Adrenal gland (tissue), 9 donors: ENCODE measurements at regions not wholly inside any gene's neighbourhood (a gene's known extent, or its start where the extent isn't known, plus 50 kb on each side); places are given as distances from the start of the nearest gene placed in this dataset.

Experiments
- DNase-seq, 7 donors: peaks; one replicate each; pipeline ENCODE4 v3.0.0-alpha.2; 2019 to 2020
- H3K27ac ChIP-seq, 5 donors: fragments of 200-600 bp; sonication (generic) in 4 of 5; 1 replicate in 3 of 5; 2 replicates in 2 of 5; pipeline versions ENCODE4 v1.5.1 to v1.8.0; 2016 to 2020; ENCODE audit warnings: mild to moderate bottlenecking in 1 of 5
- H3K27me3 ChIP-seq: fragments of 200-600 bp; 2 replicates; pipeline ENCODE4 v1.8.0; 2021
- H3K36me3 ChIP-seq, 2 donors: fragments of 200-600 bp; replicated peaks in 1 of 2; 1 replicate in 1 of 2; 2 replicates in 1 of 2; pipeline versions ENCODE4 v1.5.1 to v1.8.0; 2018 to 2022
- H3K4me1 ChIP-seq, 2 donors: fragments of 200-600 bp; replicated peaks in 1 of 2; 1 replicate in 1 of 2; 2 replicates in 1 of 2; pipeline versions ENCODE4 v1.5.1 to v1.8.0; 2018 to 2021
- H3K4me3 ChIP-seq, 4 donors: fragments of 200-600 bp; sonication (generic) in 3 of 4; one replicate each; pipeline ENCODE4 v1.5.1; 2016 to 2018
- H3K9me3 ChIP-seq, 3 donors: fragments of 200-600 bp; sonication (generic) in 1 of 3; replicated peaks in 1 of 3; 1 replicate in 2 of 3; 2 replicates in 1 of 3; pipeline versions ENCODE4 v1.5.1 to v1.8.0; 2016 to 2021
- CTCF ChIP-seq, 6 experiments: fragments of 450-650 bp in 4 of 6; fragments of 200-600 bp in 2 of 6; sonication (generic) in 1 of 6; IDR thresholded peaks; 1 replicate in 5 of 6; 2 replicates in 1 of 6; pipeline versions ENCODE4 v1.5.1 to v1.8.0; 2016 to 2021; ENCODE audit warnings: antibody characterized with exemption in 6 of 6, mild to moderate bottlenecking in 2 of 6, moderate library complexity in 1 of 6
- POLR2A ChIP-seq, 2 donors: fragments of 450-650 bp; IDR thresholded peaks; one replicate each; pipeline ENCODE4 v1.6.1; 2017; ENCODE audit warnings: antibody characterized with exemption in 2 of 2, mild to moderate bottlenecking in 2 of 2, moderate library complexity in 1 of 2
- WGBS, 4 donors: extraction: QIAGEN DNeasy Blood & Tissue Kit in 2 of 4; methylation state at CpG; one replicate each; pipeline versions ENCODE4 v1.1.5 to v1.1.7; 2013 to 2017; 5-methylcytosine and 5-hydroxymethylcytosine counted together
- intact Hi-C, 2 donors: fragments of 100-400 bp; cut with DNase I; formaldehyde crosslinking; loops; one replicate each; pipeline versions ENCODE4 v1.14.1 to v1.15.0; 2022 to 2023
- donor health status: healthy with polysubstance abuse.
- donor health status: Bipolar disorder and iron deficiency.
- donor health status: DM: yes; HTN: yes; CAD: no.
- donor health status: DM: no; HTN: no; CAD: no.
- donor health status: DM: no; HTN: no; CAD: no.

- no peak for DNase-seq
- Histone ChIP-seq H3K4me1 (no peaks in the 10 kb centered on the region), H3K36me3 (no peaks in the 10 kb centered on the region), H3K9me3 (no peaks in the 10 kb centered on the region), H3K27ac (no peak overlapping the region), H3K27me3 (no peaks in the 10 kb centered on the region), H3K4me3 (no peak overlapping the region)
- 74 to 93% (median 81%) methylated on average over 2 of the region's 2 CpGs for WGBS, 4 donors
- TF ChIP-seq POLR2A (IDR thresholded peaks at IDR 0.05) (no peak), CTCF (IDR thresholded peaks at IDR 0.05) (no peak)
- intact Hi-C loops: no loop called here
Observed at GRCh38 chr2:5041501-5041900, 650.7 kb upstream of the SOX11 start.

GRCh38 chr2:5042666-5043440, 649.3 kb upstream of the SOX11 start:
- no peak overlapping the region for H3K27ac ChIP-seq
- no peaks in the 10 kb centered on the region for H3K36me3 ChIP-seq
- TF ChIP-seq POLR2A (IDR thresholded peaks at IDR 0.05) (no peak), CTCF (IDR thresholded peaks at IDR 0.05) (no peak)
- DNase-seq: no peak
- H3K27me3 ChIP-seq: no peaks in the 10 kb centered on the region
- no peak overlapping the region for H3K4me3 ChIP-seq
- intact Hi-C loops: no loop called here
- H3K9me3 ChIP-seq: no peaks in the 10 kb centered on the region
- H3K4me1 ChIP-seq: no peaks in the 10 kb centered on the region
- 82 to 86% (median 84%) methylated on average over 4 of the region's 4 CpGs for WGBS, 4 donors

GRCh38 chr2:5051300-5051699, 640.9 kb upstream of the SOX11 start:
- intact Hi-C loops: no loop called here
- no peak for TF ChIP-seq CTCF (IDR thresholded peaks at IDR 0.05)
- no peak for TF ChIP-seq POLR2A (IDR thresholded peaks at IDR 0.05)

GRCh38 chr2:5052905-5053304, 639.3 kb upstream of the SOX11 start:
- no peaks in the 10 kb centered on the region for H3K9me3 ChIP-seq

More at GRCh38 chr2:5051300-5051699, 640.9 kb upstream of the SOX11 start:
- Histone ChIP-seq H3K4me1 (no peaks in the 10 kb centered on the region), H3K27me3 (no peaks in the 10 kb centered on the region), H3K27ac (no peak overlapping the region), H3K4me3 (no peak overlapping the region), H3K9me3 (no peaks in the 10 kb centered on the region), H3K36me3 (no peaks in the 10 kb centered on the region)
- no peak for DNase-seq
- WGBS, 4 donors: 49 to 73% (median 69%) methylated on average over 2 of the region's 2 CpGs

More at GRCh38 chr2:5052905-5053304, 639.3 kb upstream of the SOX11 start:
- Histone ChIP-seq H3K27ac (no peak overlapping the region), H3K27me3 (no peaks in the 10 kb centered on the region), H3K36me3 (no peaks in the 10 kb centered on the region), H3K4me3 (no peak overlapping the region), H3K4me1 (no peaks in the 10 kb centered on the region)
- TF ChIP-seq CTCF (IDR thresholded peaks at IDR 0.05) (no peak), POLR2A (IDR thresholded peaks at IDR 0.05) (no peak)
- intact Hi-C loops: no loop called here
- no peak for DNase-seq
- 77 to 82% (median 81%) methylated on average over 7 of the region's 7 CpGs for WGBS, 4 donors
